B cell (primary cell): ENCODE measurements at regions not wholly inside any gene's neighbourhood (a gene's known extent, or its start where the extent isn't known, plus 50 kb on each side); places are given as distances from the start of the nearest gene placed in this dataset.

Experiments used
- ATAC-seq: fragments of 200-7000 bp; cut with Tn5 transposase; one replicate; pipeline ENCODE4 v1.10.0; 2021; ENCODE audit warnings: low read depth, mild to moderate bottlenecking, moderate number of reproducible peaks, moderate library complexity
- CTCF ChIA-PET: fragments of 350-600 bp; sonication (Branson Sonifier 250); formaldehyde crosslinking; loops from one replicate; lab custom pipeline; 2021; ENCODE audit warnings: antibody characterized with exemption, inconsistent platforms; lab: Charles Lee
- POLR2A ChIA-PET: fragments of 350-600 bp; sonication (Branson Sonifier 250); formaldehyde crosslinking; loops from one replicate; lab custom pipeline; 2021; ENCODE audit warnings: antibody characterized with exemption; lab: Charles Lee
- DNase-seq: peaks from one replicate; pipeline ENCODE4 v3.0.0; 2013
- H2AFZ ChIP-seq: 2 replicates; pipeline ENCODE4 v1.6.1; 2012; ENCODE audit warnings: mild to moderate bottlenecking, low read depth, low read length; ENCODE audit not compliant: insufficient read depth, poor library complexity, severe bottlenecking
- H3K27ac ChIP-seq, 2 donors: 1 replicate in 1 of 2; 2 replicates in 1 of 2; pipeline ENCODE4 v1.5.1; 2012 to 2013; ENCODE audit warnings: low read length in 2 of 2, mild to moderate bottlenecking in 2 of 2, moderate library complexity in 1 of 2
- H3K27me3 ChIP-seq, 4 experiments: fragments of 200-600 bp in 1 of 4; sonication (generic) in 1 of 4; replicated peaks in 1 of 4; 1 replicate in 2 of 4; 2 replicates in 2 of 4; pipeline versions ENCODE4 v1.6.1 to v1.7.0; 2013 to 2016; ENCODE audit warnings: low read length in 3 of 4, mild to moderate bottlenecking in 2 of 4, mixed read lengths in 1 of 4, moderate library complexity in 1 of 4; ENCODE audit not compliant: insufficient read depth in 4 of 4, control insufficient read depth in 3 of 4; ENCODE audit errors: control extremely low read depth in 1 of 4
- H3K36me3 ChIP-seq, 2 experiments: replicated peaks in 1 of 2; 1 replicate in 1 of 2; 2 replicates in 1 of 2; pipeline versions ENCODE4 v1.6.1 to v1.7.1; 2013; ENCODE audit warnings: low read length in 1 of 2; ENCODE audit not compliant: insufficient read depth in 2 of 2, control insufficient read depth in 1 of 2; ENCODE audit errors: control extremely low read depth in 1 of 2, extremely low read depth in 1 of 2
- H3K4me1 ChIP-seq, 2 donors: fragments of 200-600 bp in 1 of 2; sonication (generic) in 1 of 2; 1 replicate in 1 of 2; 2 replicates in 1 of 2; pipeline versions ENCODE4 v1.5.1 to v1.6.1; 2013 to 2017; ENCODE audit warnings: low read length in 2 of 2; ENCODE audit not compliant: control insufficient read depth in 2 of 2, insufficient read depth in 2 of 2
- H3K4me2 ChIP-seq: replicated peaks from 2 replicates; pipeline ENCODE3; 2012; ENCODE audit warnings: mild to moderate bottlenecking, low read depth, low read length; ENCODE audit not compliant: poor library complexity, severe bottlenecking
- H3K4me3 ChIP-seq, 5 experiments: fragments of 200-600 bp in 1 of 5; sonication (generic) in 1 of 5; 1 replicate in 3 of 5; 2 replicates in 2 of 5; pipeline versions ENCODE4 v1.5.1 to v1.7.0; 2011 to 2016; ENCODE audit warnings: low read length in 4 of 5, mild to moderate bottlenecking in 4 of 5, low read depth in 2 of 5, control low read depth in 1 of 5, moderate library complexity in 1 of 5; ENCODE audit not compliant: insufficient read depth in 1 of 5; ENCODE audit errors: control extremely low read depth in 1 of 5, extremely low read depth in 1 of 5
- H3K79me2 ChIP-seq: fragments of 200-600 bp; sonication (generic); one replicate; pipeline ENCODE4 v1.6.0; 2016; ENCODE audit warnings: low read length; ENCODE audit not compliant: control insufficient read depth, insufficient read depth
- H3K9ac ChIP-seq: fragments of 200-600 bp; sonication (generic); 2 replicates; pipeline ENCODE4 v1.6.1; 2017; ENCODE audit warnings: mild to moderate bottlenecking, low read length, moderate library complexity
- H3K9me3 ChIP-seq, 3 donors: one replicate each; pipeline versions ENCODE4 v1.6.1 to v1.7.1; 2013; ENCODE audit warnings: low read length in 2 of 3; ENCODE audit not compliant: control insufficient read depth in 2 of 3, insufficient read depth in 1 of 3; ENCODE audit errors: control extremely low read depth in 1 of 3
- H4K20me1 ChIP-seq: 2 replicates; pipeline ENCODE4 v1.6.0; 2012; ENCODE audit warnings: mild to moderate bottlenecking, low read length; ENCODE audit not compliant: insufficient read depth, control insufficient read depth, poor library complexity, severe bottlenecking
- H3K27ac Mint-ChIP-seq: one replicate; pipeline ENCODE4 v1.8.0; 2021; ENCODE audit warnings: mixed read lengths
- H3K27me3 Mint-ChIP-seq: one replicate; pipeline ENCODE4 v1.8.0; 2021; ENCODE audit warnings: mixed read lengths
- H3K4me1 Mint-ChIP-seq: one replicate; pipeline ENCODE4 v1.8.0; 2021; ENCODE audit warnings: mixed read lengths
- H3K4me3 Mint-ChIP-seq: one replicate; pipeline ENCODE4 v1.8.0; 2021; ENCODE audit warnings: mixed read lengths
- H3K9me3 Mint-ChIP-seq: one replicate; pipeline ENCODE4 v1.8.0; 2022; ENCODE audit warnings: mixed read lengths; ENCODE audit not compliant: insufficient read depth
- EZH2 ChIP-seq: IDR thresholded peaks from 2 replicates; pipeline ENCODE4 v1.6.1; 2012; ENCODE audit warnings: borderline replicate concordance, low read depth, mild to moderate bottlenecking, moderate library complexity, low read length; ENCODE audit not compliant: insufficient read depth, poor library complexity, severe bottlenecking
- WGBS: methylation state at CpG from one replicate; pipeline ENCODE4 v1.1.5; 2013; ENCODE audit warnings: missing lambda C conversion rate; ENCODE audit not compliant: insufficient coverage; 5-methylcytosine and 5-hydroxymethylcytosine counted together
- intact Hi-C: fragments of 100-400 bp; cut with micrococcal nuclease; formaldehyde crosslinking; loops from one replicate; pipeline ENCODE4 v1.10.0; 2022
- TF ChIP-seq, protein P1 (sequence below): fragments of 200-600 bp; IDR thresholded peaks from one replicate; pipeline ENCODE4 v1.8.0; 2022; ENCODE audit warnings: antibody characterized with exemption, mild to moderate bottlenecking

DNA sequence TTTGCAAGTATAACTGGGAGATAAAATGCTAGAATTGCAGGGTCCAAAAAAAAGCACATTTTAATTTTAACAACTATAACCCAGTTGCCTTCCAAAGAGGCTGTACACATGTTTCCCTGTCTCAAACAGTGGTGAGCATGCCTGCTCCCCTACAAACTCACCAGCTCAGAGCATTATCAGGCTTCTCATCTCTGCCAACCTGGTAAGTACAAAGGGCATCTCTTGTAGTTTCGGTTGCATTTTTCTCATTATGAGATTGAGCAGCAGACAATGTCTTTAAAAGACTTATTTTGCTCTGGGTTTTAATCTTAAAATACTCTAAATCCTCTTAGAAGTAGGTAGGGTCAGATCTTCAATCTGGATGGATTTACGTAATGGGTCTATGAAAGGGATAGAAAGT lies 107.1 kb upstream of the MSX2 start:
- Histone ChIP-seq H3K4me2 (no peak overlapping the region), H4K20me1 (no peaks in the 10 kb centered on the region), H3K9ac (no peak overlapping the region), H3K9me3 (peaks cover 0 to 14% (median 0%) of the 10 kb centered on the region in 3 donors), H3K27ac (no peak overlapping the region), H3K4me3 (no peak overlapping the region), H3K27me3 (no peaks in the 10 kb centered on the region), H3K79me2 (no peaks in the 10 kb centered on the region), H3K4me1 (no peaks in the 10 kb centered on the region), H2AFZ (no peak overlapping the region), H3K36me3 (no peaks in the 10 kb centered on the region)
- DNase-seq (no peak), ATAC-seq (no peak)
- POLR2A ChIA-PET, result no interaction called here
- H3K27me3 Mint-ChIP-seq, result peaks cover 4% of the 10 kb centered on the region
- no peaks in the 10 kb centered on the region for H3K4me1 Mint-ChIP-seq
- CTCF ChIA-PET, result no interaction called here
- no peak overlapping the region for H3K27ac Mint-ChIP-seq
- TF ChIP-seq, protein P1, sequence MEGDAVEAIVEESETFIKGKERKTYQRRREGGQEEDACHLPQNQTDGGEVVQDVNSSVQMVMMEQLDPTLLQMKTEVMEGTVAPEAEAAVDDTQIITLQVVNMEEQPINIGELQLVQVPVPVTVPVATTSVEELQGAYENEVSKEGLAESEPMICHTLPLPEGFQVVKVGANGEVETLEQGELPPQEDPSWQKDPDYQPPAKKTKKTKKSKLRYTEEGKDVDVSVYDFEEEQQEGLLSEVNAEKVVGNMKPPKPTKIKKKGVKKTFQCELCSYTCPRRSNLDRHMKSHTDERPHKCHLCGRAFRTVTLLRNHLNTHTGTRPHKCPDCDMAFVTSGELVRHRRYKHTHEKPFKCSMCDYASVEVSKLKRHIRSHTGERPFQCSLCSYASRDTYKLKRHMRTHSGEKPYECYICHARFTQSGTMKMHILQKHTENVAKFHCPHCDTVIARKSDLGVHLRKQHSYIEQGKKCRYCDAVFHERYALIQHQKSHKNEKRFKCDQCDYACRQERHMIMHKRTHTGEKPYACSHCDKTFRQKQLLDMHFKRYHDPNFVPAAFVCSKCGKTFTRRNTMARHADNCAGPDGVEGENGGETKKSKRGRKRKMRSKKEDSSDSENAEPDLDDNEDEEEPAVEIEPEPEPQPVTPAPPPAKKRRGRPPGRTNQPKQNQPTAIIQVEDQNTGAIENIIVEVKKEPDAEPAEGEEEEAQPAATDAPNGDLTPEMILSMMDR, result no peak
- no peak for TF ChIP-seq EZH2
- H3K4me3 Mint-ChIP-seq, result no peak overlapping the region
- no peaks in the 10 kb centered on the region for H3K9me3 Mint-ChIP-seq
- intact Hi-C loops, result no loop called here
- no CpG with 5 or more reads among the region's 2 CpGs for WGBS

- H3K4me1 Mint-ChIP-seq, result no peaks in the 10 kb centered on the region
- H3K9me3 Mint-ChIP-seq, result no peaks in the 10 kb centered on the region
- Histone ChIP-seq H3K27me3 (no peaks in the 10 kb centered on the region), H3K9ac (no peak overlapping the region), H3K4me2 (no peak overlapping the region), H3K9me3 (peaks cover 0 to 14% (median 0%) of the 10 kb centered on the region in 3 donors), H3K36me3 (no peaks in the 10 kb centered on the region), H4K20me1 (no peaks in the 10 kb centered on the region), H3K27ac (no peak overlapping the region), H3K79me2 (no peaks in the 10 kb centered on the region), H2AFZ (no peak overlapping the region), H3K4me3 (no peak overlapping the region), H3K4me1 (no peaks in the 10 kb centered on the region)
- POLR2A ChIA-PET, result no interaction called here
- CTCF ChIA-PET, result no interaction called here
- peaks cover 4% of the 10 kb centered on the region for H3K27me3 Mint-ChIP-seq
- WGBS, result 92% methylated on average over 7 of the region's 10 CpGs
- intact Hi-C loops, result no loop called here
- H3K27ac Mint-ChIP-seq, result no peak overlapping the region
- DNase-seq (no peak), ATAC-seq (no peak)
- no peak overlapping the region for H3K4me3 Mint-ChIP-seq
- TF ChIP-seq EZH2, result no peak
- TF ChIP-seq, protein P1, result no peak
These were observed 106.5 kb upstream of the MSX2 start for GRCh38 chr5:174617910-174618309.
